Ishikawa (cell line): ENCODE measurements at regions not wholly inside any gene's neighbourhood (a gene's known extent, or its start where the extent isn't known, plus 50 kb on each side); places are given as distances from the start of the nearest gene placed in this dataset.

Experiments
- CREB1 ChIP-seq: IDR thresholded peaks from 2 replicates; pipeline ENCODE4 v1.6.1; 2012; ENCODE audit warnings: low read depth
- EP300 ChIP-seq: IDR thresholded peaks from 2 replicates; pipeline ENCODE4 v1.6.1; 2012; ENCODE audit warnings: borderline replicate concordance
- FOXM1 ChIP-seq: IDR thresholded peaks from 2 replicates; pipeline ENCODE4 v1.6.1; 2012; ENCODE audit warnings: low read depth, borderline replicate concordance
- MAX ChIP-seq: IDR thresholded peaks from 2 replicates; pipeline ENCODE4 v1.6.1; 2012
- RAD21 ChIP-seq: IDR thresholded peaks from 2 replicates; pipeline ENCODE4 v1.6.1; 2012; ENCODE audit warnings: low read depth
- REST ChIP-seq: IDR thresholded peaks from 2 replicates; pipeline ENCODE4 v1.6.1; 2012; ENCODE audit warnings: low read depth, mild to moderate bottlenecking
- TAF1 ChIP-seq: IDR thresholded peaks from 2 replicates; pipeline ENCODE4 v1.6.1; 2012; ENCODE audit warnings: low read depth, mild to moderate bottlenecking
- TCF12 ChIP-seq: IDR thresholded peaks from 2 replicates; pipeline ENCODE4 v1.6.1; 2012; ENCODE audit warnings: low read depth
- TEAD4 ChIP-seq: IDR thresholded peaks from 2 replicates; pipeline ENCODE4 v1.6.1; 2012
- YY1 ChIP-seq: IDR thresholded peaks from 2 replicates; pipeline ENCODE4 v1.6.1; 2012; ENCODE audit warnings: low read depth
- ZBTB7A ChIP-seq: IDR thresholded peaks from 2 replicates; pipeline ENCODE4 v1.6.1; 2012; ENCODE audit warnings: low read depth
- TF ChIP-seq, protein P1 (sequence below): IDR thresholded peaks from 2 replicates; pipeline ENCODE4 v1.6.1; 2012

DNA sequence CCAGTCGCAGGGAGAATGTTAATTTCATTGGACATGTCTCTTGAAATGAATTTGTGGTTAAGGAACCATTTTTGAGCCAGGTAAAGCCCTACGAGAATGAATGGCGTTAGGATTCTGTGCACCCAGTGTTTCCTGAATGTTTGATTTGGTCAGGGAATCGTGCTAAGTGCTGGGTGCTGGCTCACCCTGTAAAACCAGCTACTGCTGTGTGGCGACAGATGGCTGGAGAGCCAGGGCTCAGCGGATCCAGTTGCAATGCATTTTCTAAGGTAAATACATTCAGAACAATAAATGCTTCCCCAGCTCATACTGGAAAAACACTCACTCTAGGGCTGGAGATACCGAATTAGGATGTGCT lies 355.5 kb downstream of the GLRX3 start:
- TF ChIP-seq REST: no peak
- no peak for TF ChIP-seq RAD21
- TF ChIP-seq, protein P1, sequence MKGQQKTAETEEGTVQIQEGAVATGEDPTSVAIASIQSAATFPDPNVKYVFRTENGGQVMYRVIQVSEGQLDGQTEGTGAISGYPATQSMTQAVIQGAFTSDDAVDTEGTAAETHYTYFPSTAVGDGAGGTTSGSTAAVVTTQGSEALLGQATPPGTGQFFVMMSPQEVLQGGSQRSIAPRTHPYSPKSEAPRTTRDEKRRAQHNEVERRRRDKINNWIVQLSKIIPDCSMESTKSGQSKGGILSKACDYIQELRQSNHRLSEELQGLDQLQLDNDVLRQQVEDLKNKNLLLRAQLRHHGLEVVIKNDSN: no peak
- no peak for TF ChIP-seq YY1
- no peak for TF ChIP-seq EP300
- TF ChIP-seq MAX: no peak
- TF ChIP-seq ZBTB7A: no peak
- TF ChIP-seq TEAD4: no peak
- no peak for TF ChIP-seq TAF1
- TF ChIP-seq CREB1: no peak
- no peak for TF ChIP-seq TCF12
- no peak for TF ChIP-seq FOXM1
